GM12878 (cell line): ENCODE measurements at regions not wholly inside any gene's neighbourhood (a gene's known extent, or its start where the extent isn't known, plus 50 kb on each side); places are given as distances from the start of the nearest gene placed in this dataset.

Experiments
- ATAC-seq: fragments of 200-7000 bp; cut with Tn5 transposase; 3 replicates; pipeline ENCODE4 v1.9.1; 2020; ENCODE audit warnings: mild to moderate bottlenecking, moderate library complexity
- BruUV-seq: library from RNA; stranded (reverse); fragments of 400-500 nt; replicated peaks from 2 replicates; lab custom pipeline; 2021; lab: Mats Ljungman, UMichigan
- CTCF ChIA-PET: fragments of 300-600 bp; sonication (Branson Sonifier 250); formaldehyde crosslinking; extraction: SDS; loops from one replicate; lab custom pipeline; 2021; ENCODE audit warnings: inconsistent platforms; lab: Yijun Ruan, JAX
- POLR2A ChIA-PET: fragments of 350-600 bp; formaldehyde crosslinking; extraction: SDS; loops from one replicate; lab custom pipeline; 2021; ENCODE audit warnings: inconsistent platforms; lab: Charles Lee
- RAD21 ChIA-PET: fragments of 300-600 bp; sonication (Branson Sonifier 250); formaldehyde crosslinking; loops from one replicate; lab custom pipeline; 2023; ENCODE audit warnings: antibody characterized with exemption; ENCODE audit not compliant: unreplicated experiment; lab: Charles Lee
- SMC1A ChIA-PET: fragments of 300-600 bp; sonication (Branson Sonifier 250); formaldehyde crosslinking; loops from one replicate; lab custom pipeline; 2023; ENCODE audit not compliant: unreplicated experiment, uncharacterized antibody; lab: Charles Lee
- DNase-seq: peaks from one replicate; pipeline ENCODE4 v3.0.0-alpha.2; 2011; ENCODE audit warnings: low read depth, low spot score
- FAIRE-seq: peaks from 3 replicates; lab custom pipeline; 2011; peaks lifted over from hg19 to GRCh38; lab: Jason Lieb, UNC
- H2AFZ ChIP-seq: 2 replicates; pipeline ENCODE4 v1.6.0; 2011; ENCODE audit warnings: low read depth, low read length, control low read depth; ENCODE audit not compliant: control insufficient read depth
- H3K27ac ChIP-seq: 2 replicates; pipeline ENCODE4 v1.5.1; 2011; ENCODE audit warnings: control low read depth; ENCODE audit not compliant: control insufficient read depth, insufficient read depth
- H3K27me3 ChIP-seq, 2 experiments: replicated peaks in 1 of 2; 2 replicates each; pipeline versions ENCODE4 v1.6.0 to v1.6.1; 2011; ENCODE audit warnings: low read length in 1 of 2; ENCODE audit not compliant: control insufficient read depth in 2 of 2, insufficient read depth in 2 of 2
- H3K36me3 ChIP-seq, 2 experiments: 2 replicates each; pipeline ENCODE4 v1.5.1; 2011; ENCODE audit warnings: low read length in 1 of 2; ENCODE audit not compliant: control insufficient read depth in 2 of 2, insufficient read depth in 2 of 2
- H3K4me1 ChIP-seq: 2 replicates; pipeline ENCODE4 v1.6.1; 2011; ENCODE audit warnings: mild to moderate bottlenecking, low read length, moderate library complexity, mixed read lengths; ENCODE audit not compliant: control insufficient read depth, insufficient read depth
- H3K4me2 ChIP-seq: 2 replicates; pipeline ENCODE4 v1.6.0; 2011; ENCODE audit warnings: control low read depth; ENCODE audit not compliant: control insufficient read depth, insufficient read depth
- H3K4me3 ChIP-seq: fragments of 200-600 bp; sonication (generic); 2 replicates; pipeline ENCODE4 v1.5.1; 2016
- H3K79me2 ChIP-seq: 2 replicates; pipeline ENCODE4 v1.6.0; 2011; ENCODE audit warnings: low read length; ENCODE audit not compliant: control insufficient read depth, insufficient read depth
- H3K9ac ChIP-seq: 2 replicates; pipeline ENCODE4 v1.8.0; 2011; ENCODE audit warnings: low read length, control low read depth, mixed read lengths; ENCODE audit not compliant: control insufficient read depth, insufficient read depth
- H3K9me3 ChIP-seq: replicated peaks from 3 replicates; pipeline ENCODE4 v1.5.1; 2011; ENCODE audit warnings: mild to moderate bottlenecking, low read length; ENCODE audit not compliant: control insufficient read depth, insufficient read depth
- H4K20me1 ChIP-seq: 2 replicates; pipeline ENCODE4 v1.6.0; 2011; ENCODE audit not compliant: control insufficient read depth, insufficient read depth
- CREM ChIP-seq: IDR thresholded peaks from 2 replicates; pipeline ENCODE4 v1.6.1; 2014; ENCODE audit warnings: antibody characterized with exemption, low read depth
- DPF2 ChIP-seq: fragments of 450-650 bp; IDR thresholded peaks from 2 replicates; pipeline ENCODE4 v1.6.1; 2017; ENCODE audit warnings: mild to moderate bottlenecking
- HDAC2 ChIP-seq: fragments of 200-600 bp; sonication (generic); IDR thresholded peaks from 2 replicates; pipeline ENCODE4 v1.6.1; 2017
- HSF1 ChIP-seq: fragments of 150-350 bp; IDR thresholded peaks from 2 replicates; pipeline ENCODE4 v1.6.1; 2014; ENCODE audit warnings: mild to moderate bottlenecking, low read depth, low read length
- IKZF2 ChIP-seq, 2 experiments: fragments of 450-650 bp; IDR thresholded peaks; 2 replicates each; pipeline ENCODE4 v1.6.1; 2017; ENCODE audit warnings: mild to moderate bottlenecking in 2 of 2, moderate library complexity in 2 of 2
- MXI1 ChIP-seq: fragments of 150-350 bp; IDR thresholded peaks from 2 replicates; pipeline ENCODE4 v1.6.1; 2011; ENCODE audit warnings: low read depth, mild to moderate bottlenecking, inconsistent platforms, low read length, improper control_type of control experiment
- NFYB ChIP-seq: IDR thresholded peaks from 2 replicates; pipeline ENCODE4 v1.6.1; 2011; ENCODE audit warnings: low read depth, mild to moderate bottlenecking, low read length, improper control_type of control experiment, moderate library complexity; ENCODE audit not compliant: insufficient read depth
- PRDM15 ChIP-seq: fragments of 450-650 bp; formaldehyde crosslinking; IDR thresholded peaks from 2 replicates; pipeline ENCODE4 v1.4.0; 2020; ENCODE audit warnings: mild to moderate bottlenecking, moderate library complexity
- ZNF592 ChIP-seq: fragments of 450-650 bp; IDR thresholded peaks from 2 replicates; pipeline ENCODE4 v1.6.1; 2017; ENCODE audit warnings: mild to moderate bottlenecking, moderate library complexity
- WGBS: methylation state at CpG from one replicate; pipeline ENCODE4 v1.1.6; 2016; ENCODE audit warnings: low lambda C conversion rate; ENCODE audit not compliant: insufficient replicate concordance, insufficient coverage; ENCODE audit errors: missing lambda C conversion rate; 5-methylcytosine and 5-hydroxymethylcytosine counted together
- in situ Hi-C: fragments of 300-500 bp; cut with MboI; formaldehyde crosslinking; loops from 9 replicates; pipeline ENCODE4 v1.14.3; 2018; ENCODE audit warnings: mixed read lengths
- intact Hi-C: fragments of 100-400 bp; cut with micrococcal nuclease; formaldehyde crosslinking; loops from one replicate; pipeline ENCODE4 v1.14.2; 2022; ENCODE audit not compliant: unreplicated experiment
- TF ChIP-seq, protein P1 (sequence below): IDR thresholded peaks from 2 replicates; pipeline ENCODE4 v1.6.1; 2011; ENCODE audit warnings: low read depth, low read length, improper control_type of control experiment, borderline replicate concordance
- TF ChIP-seq, protein P2 (sequence below): fragments of 150-350 bp; IDR thresholded peaks from 2 replicates; pipeline ENCODE4 v1.6.1; 2016; ENCODE audit warnings: low read depth, low read length

DNA sequence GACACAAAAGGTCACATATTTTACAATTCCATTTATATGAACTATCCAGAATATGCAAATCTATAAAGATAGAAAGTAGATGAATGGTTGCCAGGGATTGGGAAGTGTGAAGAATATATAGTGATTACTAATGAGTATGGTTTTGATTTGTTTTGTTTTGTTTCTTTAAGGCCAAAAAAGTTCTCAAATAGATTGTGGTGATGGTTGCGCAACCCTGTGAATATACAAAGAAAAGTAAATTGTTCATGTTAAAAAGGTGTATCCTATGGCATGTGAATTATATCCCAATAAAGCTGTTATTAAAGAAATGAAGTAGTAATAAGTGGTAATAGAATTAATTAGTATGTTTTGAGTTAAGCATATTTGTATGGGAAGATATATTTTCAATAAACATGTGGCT, 431.8 kb upstream of the CNTN4 start:
- Histone ChIP-seq H3K4me1 (no peaks in the 10 kb centered on the region), H3K36me3 (no peaks in the 10 kb centered on the region), H3K27me3 (no peaks in the 10 kb centered on the region), H3K27ac (no peak overlapping the region), H2AFZ (no peak overlapping the region), H3K4me3 (no peak overlapping the region), H3K4me2 (no peak overlapping the region), H3K9ac (no peak overlapping the region), H3K79me2 (no peaks in the 10 kb centered on the region), H3K9me3 (no peaks in the 10 kb centered on the region), H4K20me1 (no peaks in the 10 kb centered on the region)
- ATAC-seq (no peak), DNase-seq (no peak), FAIRE-seq (no peak)
- ChIA-PET CTCF (no interaction called here), POLR2A (no interaction called here), SMC1A (no interaction called here), RAD21 (no interaction called here)
- in situ Hi-C loops (no loop called here), intact Hi-C loops (no loop called here)
- no TSS peak for BruUV-seq
- WGBS, result 50% methylated on average over 1 of the region's 1 CpG
- TF ChIP-seq, protein P1, sequence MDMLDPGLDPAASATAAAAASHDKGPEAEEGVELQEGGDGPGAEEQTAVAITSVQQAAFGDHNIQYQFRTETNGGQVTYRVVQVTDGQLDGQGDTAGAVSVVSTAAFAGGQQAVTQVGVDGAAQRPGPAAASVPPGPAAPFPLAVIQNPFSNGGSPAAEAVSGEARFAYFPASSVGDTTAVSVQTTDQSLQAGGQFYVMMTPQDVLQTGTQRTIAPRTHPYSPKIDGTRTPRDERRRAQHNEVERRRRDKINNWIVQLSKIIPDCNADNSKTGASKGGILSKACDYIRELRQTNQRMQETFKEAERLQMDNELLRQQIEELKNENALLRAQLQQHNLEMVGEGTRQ, result no peak
- TF ChIP-seq IKZF2 (IDR thresholded peaks at IDR 0.05), result no peak
- TF ChIP-seq, protein P2, sequence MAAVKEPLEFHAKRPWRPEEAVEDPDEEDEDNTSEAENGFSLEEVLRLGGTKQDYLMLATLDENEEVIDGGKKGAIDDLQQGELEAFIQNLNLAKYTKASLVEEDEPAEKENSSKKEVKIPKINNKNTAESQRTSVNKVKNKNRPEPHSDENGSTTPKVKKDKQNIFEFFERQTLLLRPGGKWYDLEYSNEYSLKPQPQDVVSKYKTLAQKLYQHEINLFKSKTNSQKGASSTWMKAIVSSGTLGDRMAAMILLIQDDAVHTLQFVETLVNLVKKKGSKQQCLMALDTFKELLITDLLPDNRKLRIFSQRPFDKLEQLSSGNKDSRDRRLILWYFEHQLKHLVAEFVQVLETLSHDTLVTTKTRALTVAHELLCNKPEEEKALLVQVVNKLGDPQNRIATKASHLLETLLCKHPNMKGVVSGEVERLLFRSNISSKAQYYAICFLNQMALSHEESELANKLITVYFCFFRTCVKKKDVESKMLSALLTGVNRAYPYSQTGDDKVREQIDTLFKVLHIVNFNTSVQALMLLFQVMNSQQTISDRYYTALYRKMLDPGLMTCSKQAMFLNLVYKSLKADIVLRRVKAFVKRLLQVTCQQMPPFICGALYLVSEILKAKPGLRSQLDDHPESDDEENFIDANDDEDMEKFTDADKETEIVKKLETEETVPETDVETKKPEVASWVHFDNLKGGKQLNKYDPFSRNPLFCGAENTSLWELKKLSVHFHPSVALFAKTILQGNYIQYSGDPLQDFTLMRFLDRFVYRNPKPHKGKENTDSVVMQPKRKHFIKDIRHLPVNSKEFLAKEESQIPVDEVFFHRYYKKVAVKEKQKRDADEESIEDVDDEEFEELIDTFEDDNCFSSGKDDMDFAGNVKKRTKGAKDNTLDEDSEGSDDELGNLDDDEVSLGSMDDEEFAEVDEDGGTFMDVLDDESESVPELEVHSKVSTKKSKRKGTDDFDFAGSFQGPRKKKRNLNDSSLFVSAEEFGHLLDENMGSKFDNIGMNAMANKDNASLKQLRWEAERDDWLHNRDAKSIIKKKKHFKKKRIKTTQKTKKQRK, result no peak
- no peak for TF ChIP-seq MXI1
- TF ChIP-seq CREM, result no peak
- TF ChIP-seq ZNF592, result no peak
- no peak for TF ChIP-seq DPF2
- TF ChIP-seq PRDM15, result no peak
- TF ChIP-seq NFYB, result no peak
- TF ChIP-seq HSF1, result no peak
- TF ChIP-seq HDAC2, result no peak
